BLaER1 (cell line): ENCODE measurements at regions not wholly inside any gene's neighbourhood (a gene's known extent, or its start where the extent isn't known, plus 50 kb on each side); places are given as distances from the start of the nearest gene placed in this dataset.
"Not testable (repeated sequence)": the region's sequence is repeated elsewhere in the genome, so short reads cannot be mapped to it uniquely, and the experiment has no call there.

ENCODE experiments used
- H3K27ac ChIP-seq: shearing (Covaris generic); formaldehyde crosslinking; 2 replicates; pipeline ENCODE4 v1.8.1; 2022
- H3K27me3 ChIP-seq: shearing (Covaris generic); formaldehyde crosslinking; 2 replicates; pipeline ENCODE4 v1.8.1; 2022
- H3K36me3 ChIP-seq: shearing (Covaris generic); formaldehyde crosslinking; 2 replicates; pipeline ENCODE4 v1.8.1; 2022
- H3K4me1 ChIP-seq: shearing (Covaris generic); formaldehyde crosslinking; 2 replicates; pipeline ENCODE4 v1.8.1; 2022
- H3K4me2 ChIP-seq: shearing (Covaris generic); formaldehyde crosslinking; 2 replicates; pipeline ENCODE4 v1.8.1; 2022
- H3K4me3 ChIP-seq: shearing (Covaris generic); formaldehyde crosslinking; 2 replicates; pipeline ENCODE4 v1.8.1; 2022
- H3K9ac ChIP-seq: shearing (Covaris generic); formaldehyde crosslinking; 2 replicates; pipeline ENCODE4 v1.8.1; 2022
- H3K9me3 ChIP-seq: shearing (Covaris generic); formaldehyde crosslinking; 2 replicates; pipeline ENCODE4 v1.8.1; 2022
- H4K20me1 ChIP-seq: shearing (Covaris generic); formaldehyde crosslinking; 2 replicates; pipeline ENCODE4 v1.8.1; 2022
- Cebpa-rat ChIP-seq: shearing (Covaris generic); IDR thresholded peaks from 2 replicates; pipeline ENCODE4 v1.8.1; 2022

GRCh38 chr16:54985156-54985555 lies 54.5 kb downstream of the IRX5 start:
- Histone ChIP-seq H3K27ac (no peak overlapping the region), H3K9ac (no peak overlapping the region), H3K4me3 (no peak overlapping the region), H3K4me1 (peaks cover 14% of the 10 kb centered on the region), H3K4me2 (no peak overlapping the region), H4K20me1 (no peaks in the 10 kb centered on the region), H3K36me3 (no peaks in the 10 kb centered on the region), H3K9me3 (no peaks in the 10 kb centered on the region), H3K27me3 (no peaks in the 10 kb centered on the region)
- no peak for TF ChIP-seq Cebpa-rat

- H3K9me3 ChIP-seq = no peaks in the 10 kb centered on the region
- no peak overlapping the region for H3K4me2 ChIP-seq
- no peaks in the 10 kb centered on the region for H4K20me1 ChIP-seq
- no peak overlapping the region for H3K4me3 ChIP-seq
- no peaks in the 10 kb centered on the region for H3K27me3 ChIP-seq
- H3K9ac ChIP-seq = no peak overlapping the region
- peaks cover 14% of the 10 kb centered on the region for H3K4me1 ChIP-seq
- no peak for TF ChIP-seq Cebpa-rat
- no peak overlapping the region for H3K27ac ChIP-seq
- no peaks in the 10 kb centered on the region for H3K36me3 ChIP-seq
Measured at GRCh38 chr16:54985668-54986067, 55.0 kb downstream of the IRX5 start.

- H3K27ac ChIP-seq = no peak overlapping the region
- no peak overlapping the region for H3K4me2 ChIP-seq
- H3K36me3 ChIP-seq = no peaks in the 10 kb centered on the region
- no peaks in the 10 kb centered on the region for H3K27me3 ChIP-seq
- H3K9ac ChIP-seq = no peak overlapping the region
- no peaks in the 10 kb centered on the region for H3K9me3 ChIP-seq
- no peaks in the 10 kb centered on the region for H4K20me1 ChIP-seq
- no peak for TF ChIP-seq Cebpa-rat
- no peak overlapping the region for H3K4me3 ChIP-seq
- peaks cover 14% of the 10 kb centered on the region for H3K4me1 ChIP-seq
Measured at GRCh38 chr16:54986409-54986808, 55.7 kb downstream of the IRX5 start.

DNA sequence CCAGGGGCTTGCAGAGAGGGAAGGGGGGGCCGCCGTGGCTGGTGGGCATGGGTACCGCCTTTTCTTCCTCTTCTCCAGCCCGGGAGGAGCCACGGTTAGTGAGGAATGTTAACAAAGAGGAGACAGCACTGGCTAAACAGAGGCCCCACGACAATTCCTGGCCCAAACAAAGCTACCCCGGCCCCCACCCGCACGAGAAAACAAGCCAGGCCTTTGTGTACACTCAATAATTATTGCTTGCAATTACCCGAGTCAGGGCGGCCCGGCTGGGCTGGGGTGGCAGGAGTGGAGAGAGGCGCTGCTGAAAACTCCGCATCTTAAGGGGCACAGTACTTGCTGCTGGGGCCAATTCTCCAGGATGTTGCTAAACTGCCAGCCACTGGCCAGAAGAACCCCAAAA lies 56.4 kb downstream of the IRX5 start:
- H3K4me2 ChIP-seq = no peak overlapping the region; the same call in 1 of the 2 replicates
- TF ChIP-seq Cebpa-rat = no peak
- H3K36me3 ChIP-seq = no peaks in the 10 kb centered on the region
- no peaks in the 10 kb centered on the region for H3K27me3 ChIP-seq
- H3K27ac ChIP-seq = no peak overlapping the region
- no peak overlapping the region for H3K9ac ChIP-seq
- H3K9me3 ChIP-seq = no peaks in the 10 kb centered on the region
- H4K20me1 ChIP-seq = no peaks in the 10 kb centered on the region
- H3K4me1 ChIP-seq = peaks cover 14% of the 10 kb centered on the region
- no peak overlapping the region for H3K4me3 ChIP-seq

DNA sequence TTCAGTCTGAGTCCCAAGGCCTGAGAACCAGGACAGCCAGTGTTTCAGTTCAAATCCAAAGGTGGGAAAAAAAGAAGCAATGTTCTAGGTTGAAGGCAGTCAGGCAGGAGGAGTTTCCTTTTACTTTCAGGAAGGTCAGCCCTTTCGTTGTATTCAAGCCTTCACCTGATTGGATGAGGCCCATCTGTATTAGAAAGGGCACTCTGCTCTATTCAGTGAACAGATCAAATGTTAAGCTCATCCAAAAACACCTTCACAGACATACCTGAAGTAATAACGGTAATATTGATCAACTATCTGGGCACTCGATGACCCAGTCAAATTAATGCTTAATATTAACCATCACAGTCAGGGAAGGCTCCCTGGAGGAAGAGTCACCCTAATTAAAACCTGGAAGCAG lies 60.9 kb downstream of the IRX5 start:
- Histone ChIP-seq H3K4me3 (no peak overlapping the region), H3K9ac (no peak overlapping the region), H3K27ac (no peak overlapping the region), H3K4me2 (no peak overlapping the region), H3K36me3 (no peaks in the 10 kb centered on the region), H4K20me1 (no peaks in the 10 kb centered on the region), H3K27me3 (no peaks in the 10 kb centered on the region), H3K4me1 (no peaks in the 10 kb centered on the region), H3K9me3 (no peaks in the 10 kb centered on the region)
- no peak for TF ChIP-seq Cebpa-rat

GRCh38 chr16:54991946-54992345 lies 61.3 kb downstream of the IRX5 start:
- not testable (repeated sequence) for H3K27ac ChIP-seq, H4K20me1 ChIP-seq, H3K9ac ChIP-seq, H3K4me1 ChIP-seq, H3K4me2 ChIP-seq, H3K4me3 ChIP-seq, H3K36me3 ChIP-seq, H3K9me3 ChIP-seq, H3K27me3 ChIP-seq

DNA sequence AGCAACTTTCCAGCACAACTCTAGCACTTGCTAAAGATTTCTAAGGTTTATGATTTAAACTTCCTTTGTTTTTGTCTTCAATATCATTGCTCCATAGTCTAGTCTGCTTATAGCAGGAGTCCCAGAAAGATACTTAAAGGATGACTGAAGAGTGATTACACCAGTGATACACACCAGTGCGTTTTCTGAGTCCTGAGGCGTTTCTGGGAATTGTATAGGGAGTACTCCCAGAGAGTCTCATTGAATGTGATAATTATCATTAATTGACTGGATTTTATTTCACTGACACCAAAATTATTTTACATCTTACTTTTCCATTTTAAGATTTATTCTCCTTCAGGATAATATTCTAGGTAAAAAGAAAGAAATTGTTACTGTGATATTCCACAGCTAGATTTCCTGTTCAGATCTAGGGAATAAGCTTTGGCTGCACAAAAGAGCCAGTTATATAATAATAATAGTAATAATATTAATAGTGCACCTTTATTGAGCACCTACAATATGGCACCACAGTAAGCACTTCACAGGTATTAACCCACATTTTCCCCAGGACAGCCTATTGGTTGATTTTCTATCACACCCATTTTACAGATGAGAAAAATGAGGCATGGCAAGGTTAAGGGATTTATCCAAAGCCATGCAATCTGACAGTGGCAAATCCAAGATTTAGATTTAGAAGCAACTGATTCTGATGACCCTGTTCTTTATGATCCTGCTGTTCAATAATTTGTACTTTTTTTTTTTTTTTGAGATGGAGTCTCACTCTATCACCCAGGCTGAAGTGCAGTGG lies 62.6 kb downstream of the IRX5 start:
- H3K9ac ChIP-seq = no peak overlapping the region
- H3K9me3 ChIP-seq = no peaks in the 10 kb centered on the region
- H3K36me3 ChIP-seq = no peaks in the 10 kb centered on the region
- H3K4me1 ChIP-seq = no peaks in the 10 kb centered on the region
- no peaks in the 10 kb centered on the region for H4K20me1 ChIP-seq
- H3K27ac ChIP-seq = no peak overlapping the region
- no peak overlapping the region for H3K4me3 ChIP-seq
- no peak overlapping the region for H3K4me2 ChIP-seq
- H3K27me3 ChIP-seq = no peaks in the 10 kb centered on the region
- TF ChIP-seq Cebpa-rat = no peak

- no peaks in the 10 kb centered on the region for H3K4me1 ChIP-seq
- no peaks in the 10 kb centered on the region for H3K36me3 ChIP-seq
- H3K9ac ChIP-seq = no peak overlapping the region
- H4K20me1 ChIP-seq = no peaks in the 10 kb centered on the region
- no peaks in the 10 kb centered on the region for H3K27me3 ChIP-seq
- H3K27ac ChIP-seq = no peak overlapping the region
- H3K9me3 ChIP-seq = no peaks in the 10 kb centered on the region
- no peak overlapping the region for H3K4me3 ChIP-seq
- TF ChIP-seq Cebpa-rat = no peak
- no peak overlapping the region for H3K4me2 ChIP-seq
Measured at GRCh38 chr16:54996186-54996585, 65.5 kb downstream of the IRX5 start.

DNA sequence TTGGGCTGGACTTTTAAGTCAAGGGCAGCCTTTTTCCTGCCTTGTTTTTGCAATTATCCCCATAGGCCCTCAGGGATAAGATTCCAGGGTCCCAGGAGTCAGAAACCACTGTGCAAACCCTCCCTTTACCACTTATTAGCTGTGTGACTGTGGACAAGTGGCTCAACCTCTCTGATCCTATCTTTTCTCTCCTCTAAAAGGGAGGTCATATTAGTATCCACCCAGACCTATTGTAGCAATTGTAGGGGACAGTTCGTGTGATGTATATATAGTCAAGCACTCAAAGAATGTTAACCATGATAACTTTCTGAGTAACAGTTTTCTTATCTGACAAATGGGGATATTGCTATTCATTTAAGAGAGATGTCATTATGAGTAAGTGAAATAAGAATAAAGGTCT lies 68.2 kb downstream of the IRX5 start:
- no peak overlapping the region for H3K4me2 ChIP-seq
- H4K20me1 ChIP-seq = no peaks in the 10 kb centered on the region
- H3K9me3 ChIP-seq = no peaks in the 10 kb centered on the region
- H3K4me3 ChIP-seq = no peak overlapping the region
- no peak overlapping the region for H3K27ac ChIP-seq
- TF ChIP-seq Cebpa-rat = no peak
- H3K9ac ChIP-seq = no peak overlapping the region
- no peaks in the 10 kb centered on the region for H3K4me1 ChIP-seq
- H3K27me3 ChIP-seq = no peaks in the 10 kb centered on the region
- no peaks in the 10 kb centered on the region for H3K36me3 ChIP-seq

GRCh38 chr16:54999481-54999880 lies 68.8 kb downstream of the IRX5 start:
- no peak for TF ChIP-seq Cebpa-rat
- Histone ChIP-seq H4K20me1 (no peaks in the 10 kb centered on the region), H3K36me3 (no peaks in the 10 kb centered on the region), H3K4me3 (no peak overlapping the region), H3K4me1 (no peaks in the 10 kb centered on the region), H3K9ac (no peak overlapping the region), H3K4me2 (no peak overlapping the region), H3K9me3 (no peaks in the 10 kb centered on the region), H3K27ac (no peak overlapping the region), H3K27me3 (no peaks in the 10 kb centered on the region)

GRCh38 chr16:55000595-55000994 lies 69.9 kb downstream of the IRX5 start:
- no peaks in the 10 kb centered on the region for H3K27me3 ChIP-seq
- no peak overlapping the region for H3K4me2 ChIP-seq
- no peaks in the 10 kb centered on the region for H4K20me1 ChIP-seq
- H3K4me3 ChIP-seq = no peak overlapping the region
- H3K27ac ChIP-seq = no peak overlapping the region
- no peaks in the 10 kb centered on the region for H3K36me3 ChIP-seq
- H3K9me3 ChIP-seq = no peaks in the 10 kb centered on the region
- TF ChIP-seq Cebpa-rat = no peak
- H3K9ac ChIP-seq = no peak overlapping the region
- H3K4me1 ChIP-seq = no peaks in the 10 kb centered on the region
